ENCODE measurements at regions not wholly inside any gene's neighbourhood (a gene's known extent, or its start where the extent isn't known, plus 50 kb on each side); places are given as distances from the start of the nearest gene placed in this dataset.

DNA sequence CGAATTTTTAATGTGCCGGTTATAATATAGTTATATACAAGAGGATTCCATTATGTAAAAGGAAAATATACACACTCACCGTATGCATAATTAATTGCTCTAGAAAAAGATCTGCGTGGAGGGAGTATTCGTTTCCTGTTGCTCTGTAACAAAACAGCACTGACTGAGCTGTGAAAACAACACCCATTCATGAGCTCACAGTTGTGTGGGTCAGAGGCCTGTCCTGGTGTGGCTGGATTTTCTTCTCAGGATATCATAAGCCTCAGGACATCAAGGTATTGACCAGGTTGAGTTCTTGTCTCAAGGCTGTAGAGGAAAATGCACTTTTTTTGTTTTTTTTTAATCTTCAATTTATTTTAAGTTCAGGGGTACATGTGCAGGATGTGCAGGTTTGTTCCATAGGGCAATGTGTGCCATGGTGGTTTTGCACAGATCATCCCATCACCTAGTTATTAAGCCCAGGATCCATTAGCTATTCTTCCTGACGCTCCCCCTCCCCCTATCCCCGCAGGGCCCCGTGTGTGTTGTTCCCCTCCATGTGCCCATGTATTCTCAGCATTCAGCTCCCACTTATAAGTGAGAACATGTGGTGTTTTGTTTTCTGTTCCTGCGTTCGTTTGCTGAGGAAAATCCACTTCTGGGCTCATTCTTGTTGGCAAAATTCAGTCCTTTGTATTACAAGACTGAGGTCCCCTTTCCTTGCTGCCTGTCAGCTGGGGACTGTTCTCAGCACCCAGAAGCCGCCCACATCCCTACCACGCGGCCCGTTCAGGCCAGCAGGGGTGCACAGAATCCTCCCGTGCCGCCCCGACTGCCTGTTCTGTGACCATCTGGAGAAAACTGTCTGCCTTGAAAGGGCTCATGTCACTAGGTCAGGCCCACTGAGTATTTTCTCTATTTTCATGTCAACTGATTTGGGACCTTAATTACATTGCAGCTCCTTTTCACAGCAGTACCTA, 87.4 kb upstream of the ERRFI1 start:
- TF ChIP-seq, protein P1, sequence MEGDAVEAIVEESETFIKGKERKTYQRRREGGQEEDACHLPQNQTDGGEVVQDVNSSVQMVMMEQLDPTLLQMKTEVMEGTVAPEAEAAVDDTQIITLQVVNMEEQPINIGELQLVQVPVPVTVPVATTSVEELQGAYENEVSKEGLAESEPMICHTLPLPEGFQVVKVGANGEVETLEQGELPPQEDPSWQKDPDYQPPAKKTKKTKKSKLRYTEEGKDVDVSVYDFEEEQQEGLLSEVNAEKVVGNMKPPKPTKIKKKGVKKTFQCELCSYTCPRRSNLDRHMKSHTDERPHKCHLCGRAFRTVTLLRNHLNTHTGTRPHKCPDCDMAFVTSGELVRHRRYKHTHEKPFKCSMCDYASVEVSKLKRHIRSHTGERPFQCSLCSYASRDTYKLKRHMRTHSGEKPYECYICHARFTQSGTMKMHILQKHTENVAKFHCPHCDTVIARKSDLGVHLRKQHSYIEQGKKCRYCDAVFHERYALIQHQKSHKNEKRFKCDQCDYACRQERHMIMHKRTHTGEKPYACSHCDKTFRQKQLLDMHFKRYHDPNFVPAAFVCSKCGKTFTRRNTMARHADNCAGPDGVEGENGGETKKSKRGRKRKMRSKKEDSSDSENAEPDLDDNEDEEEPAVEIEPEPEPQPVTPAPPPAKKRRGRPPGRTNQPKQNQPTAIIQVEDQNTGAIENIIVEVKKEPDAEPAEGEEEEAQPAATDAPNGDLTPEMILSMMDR (IDR thresholded peaks at IDR 0.05; ENCODE audit: low read length): no peak
- TF ChIP-seq EZH2 (IDR thresholded peaks at IDR 0.05; ENCODE audit: borderline replicate concordance, low read length): no peak
